GM19463 (cell line): ENCODE measurements at regions not wholly inside any gene's neighbourhood (a gene's known extent, or its start where the extent isn't known, plus 50 kb on each side); places are given as distances from the start of the nearest gene placed in this dataset.

ENCODE experiments used
- ATAC-seq: cut with Tn5 transposase; IDR thresholded peaks from one replicate; pipeline ENCODE4 v1.9.1; 2021; ENCODE audit warnings: mild to moderate bottlenecking, moderate library complexity; ENCODE audit not compliant: unreplicated experiment

GRCh38 chr6:54786154-54786553 lies 60.4 kb upstream of the FAM83B start:
- no peak for ATAC-seq

- ATAC-seq = no peak
Measured at GRCh38 chr6:54787825-54788224, 58.7 kb upstream of the FAM83B start.
